ENCODE measurements at regions not wholly inside any gene's neighbourhood (a gene's known extent, or its start where the extent isn't known, plus 50 kb on each side); places are given as distances from the start of the nearest gene placed in this dataset.

DNA sequence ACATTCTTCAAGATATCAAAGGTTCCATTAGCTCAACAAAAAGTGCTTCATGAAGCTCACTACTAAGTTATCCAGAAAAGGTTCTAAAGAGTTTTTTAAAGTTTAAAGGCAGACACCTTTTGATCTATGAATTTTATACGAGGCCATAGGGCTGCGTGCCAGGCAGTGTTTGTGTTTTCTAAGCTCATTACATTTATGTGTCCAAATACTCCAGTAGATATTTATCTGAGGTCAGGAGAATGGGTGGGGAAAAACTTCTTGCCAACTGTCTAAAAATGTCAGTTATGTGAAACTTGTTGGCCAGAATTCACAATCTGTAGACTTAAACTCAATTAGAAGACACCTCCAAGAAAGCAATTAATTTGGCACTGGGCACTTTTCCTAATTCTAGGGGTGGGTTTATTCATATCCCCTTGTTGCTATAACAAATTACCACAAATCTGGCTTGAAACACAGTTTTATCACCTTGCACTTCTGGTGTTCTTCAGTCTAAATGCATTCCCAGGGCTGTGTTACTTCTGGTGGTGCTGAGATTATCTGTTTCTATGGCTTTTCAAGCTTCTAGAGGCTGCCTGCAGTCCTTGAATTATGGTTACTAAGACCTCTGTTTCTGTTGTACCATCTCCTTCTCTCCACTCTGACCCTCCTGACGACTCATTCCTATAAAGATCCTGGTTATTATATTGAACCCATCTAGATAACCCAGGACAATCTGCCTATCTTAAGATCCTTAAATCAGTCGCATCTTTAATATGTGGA lies 1030.4 kb upstream of the CNTN5 start:
- no peak overlapping the region for H3K27ac ChIP-seq (ENCODE audit: low read depth, low read length)
- no peak for DNase-seq (ENCODE audit: low read depth in 4 of 6, low spot score in 6 of 6)
- WGBS (ENCODE audit: insufficient coverage): no CpG with 5 or more reads among the region's 4 CpGs
- no peaks in the 10 kb centered on the region for H3K27me3 ChIP-seq (ENCODE audit: control insufficient read depth, insufficient read depth, low read length)
- H3K36me3 ChIP-seq (ENCODE audit: control insufficient read depth, insufficient read depth, low read length): no peaks in the 10 kb centered on the region
- H3K9me3 ChIP-seq (ENCODE audit: control insufficient read depth, insufficient read depth, low read length): no peaks in the 10 kb centered on the region
- H3K4me3 ChIP-seq (ENCODE audit: low read depth, low read length): no peak overlapping the region
- no peaks in the 10 kb centered on the region for H3K4me1 ChIP-seq (ENCODE audit: control insufficient read depth, insufficient read depth, low read length)

DNA sequence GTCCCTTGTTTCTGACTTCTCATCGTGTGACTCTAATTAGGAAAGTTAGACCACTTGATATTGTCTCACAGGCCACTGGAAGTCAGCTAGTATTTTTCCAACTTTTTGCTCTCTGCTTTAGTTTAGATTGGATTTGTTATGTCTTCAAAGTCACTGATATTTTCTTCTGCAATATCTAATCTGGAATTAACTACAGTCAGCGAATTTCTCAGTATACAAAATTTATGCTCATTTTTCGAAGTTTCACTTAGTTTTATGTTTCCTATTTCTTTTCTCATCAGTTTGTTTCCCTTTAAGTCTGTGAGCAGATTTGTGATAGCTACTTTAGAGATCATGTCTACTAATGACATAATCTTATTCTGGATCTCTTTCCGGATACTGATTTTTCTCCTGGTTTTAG lies 1027.2 kb upstream of the CNTN5 start:
- DNase-seq (ENCODE audit: low read depth in 4 of 6, low spot score in 6 of 6): no peak
- no CpG with 5 or more reads among the region's 4 CpGs for WGBS (ENCODE audit: insufficient coverage)
- no peaks in the 10 kb centered on the region for H3K27me3 ChIP-seq (ENCODE audit: control insufficient read depth, insufficient read depth, low read length)
- H3K9me3 ChIP-seq (ENCODE audit: control insufficient read depth, insufficient read depth, low read length): no peaks in the 10 kb centered on the region
- H3K4me3 ChIP-seq (ENCODE audit: low read depth, low read length): no peak overlapping the region
- H3K36me3 ChIP-seq (ENCODE audit: control insufficient read depth, insufficient read depth, low read length): no peaks in the 10 kb centered on the region
- H3K4me1 ChIP-seq (ENCODE audit: control insufficient read depth, insufficient read depth, low read length): no peaks in the 10 kb centered on the region
- no peak overlapping the region for H3K27ac ChIP-seq (ENCODE audit: low read depth, low read length)

DNA sequence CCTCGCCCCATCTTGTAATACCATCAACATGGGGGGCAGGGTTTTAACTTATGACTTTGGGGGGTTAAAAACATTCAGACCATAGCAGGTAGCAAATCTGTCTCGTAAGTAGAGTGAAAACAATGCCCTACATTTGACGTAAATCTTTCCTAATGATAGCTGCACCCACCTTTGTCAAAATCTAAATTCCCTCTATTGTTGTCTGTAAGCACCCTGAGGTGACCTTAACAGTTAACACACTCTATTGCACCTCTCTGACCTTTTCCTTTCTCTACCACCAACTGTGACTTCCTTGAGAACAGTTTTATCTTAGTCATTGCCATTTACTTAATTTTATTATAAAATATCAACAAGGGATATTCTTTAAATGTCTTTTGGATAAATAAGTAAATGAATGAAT lies 1024.9 kb upstream of the CNTN5 start:
- Histone ChIP-seq H3K4me1 (ENCODE audit: control insufficient read depth, insufficient read depth, low read length) (no peaks in the 10 kb centered on the region), H3K9me3 (ENCODE audit: control insufficient read depth, insufficient read depth, low read length) (no peaks in the 10 kb centered on the region), H3K27ac (ENCODE audit: low read depth, low read length) (no peak overlapping the region), H3K27me3 (ENCODE audit: control insufficient read depth, insufficient read depth, low read length) (no peaks in the 10 kb centered on the region), H3K36me3 (ENCODE audit: control insufficient read depth, insufficient read depth, low read length) (no peaks in the 10 kb centered on the region), H3K4me3 (ENCODE audit: low read depth, low read length) (no peak overlapping the region)
- WGBS (ENCODE audit: insufficient coverage): no CpG with 5 or more reads among the region's 3 CpGs
- DNase-seq (ENCODE audit: low read depth in 4 of 6, low spot score in 6 of 6): no peak

DNA sequence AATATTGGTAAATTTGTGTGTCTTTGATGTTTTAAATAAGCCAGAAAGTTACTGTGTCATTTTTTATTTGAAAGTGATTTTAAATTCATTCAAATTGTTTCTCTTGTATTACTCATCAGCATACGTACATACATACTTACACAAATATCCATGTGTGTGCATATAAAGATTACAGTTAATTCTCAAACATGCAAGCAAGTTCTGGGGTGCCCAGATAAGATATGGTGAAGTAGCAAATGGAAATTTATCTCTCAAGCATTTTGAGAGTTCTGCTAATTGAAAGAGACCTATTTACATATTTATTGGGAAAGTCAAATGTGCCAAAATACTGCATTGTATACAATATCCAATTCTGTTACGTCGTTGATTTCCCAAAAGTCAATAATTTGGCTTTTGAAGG lies 1024.0 kb upstream of the CNTN5 start:
- Histone ChIP-seq H3K4me3 (ENCODE audit: low read depth, low read length) (no peak overlapping the region), H3K27ac (ENCODE audit: low read depth, low read length) (no peak overlapping the region), H3K4me1 (ENCODE audit: control insufficient read depth, insufficient read depth, low read length) (no peaks in the 10 kb centered on the region), H3K27me3 (ENCODE audit: control insufficient read depth, insufficient read depth, low read length) (no peaks in the 10 kb centered on the region), H3K36me3 (ENCODE audit: control insufficient read depth, insufficient read depth, low read length) (no peaks in the 10 kb centered on the region), H3K9me3 (ENCODE audit: control insufficient read depth, insufficient read depth, low read length) (no peaks in the 10 kb centered on the region)
- no CpG with 5 or more reads among the region's 3 CpGs for WGBS (ENCODE audit: insufficient coverage)
- DNase-seq (ENCODE audit: low read depth in 4 of 6, low spot score in 6 of 6): no peak

DNA sequence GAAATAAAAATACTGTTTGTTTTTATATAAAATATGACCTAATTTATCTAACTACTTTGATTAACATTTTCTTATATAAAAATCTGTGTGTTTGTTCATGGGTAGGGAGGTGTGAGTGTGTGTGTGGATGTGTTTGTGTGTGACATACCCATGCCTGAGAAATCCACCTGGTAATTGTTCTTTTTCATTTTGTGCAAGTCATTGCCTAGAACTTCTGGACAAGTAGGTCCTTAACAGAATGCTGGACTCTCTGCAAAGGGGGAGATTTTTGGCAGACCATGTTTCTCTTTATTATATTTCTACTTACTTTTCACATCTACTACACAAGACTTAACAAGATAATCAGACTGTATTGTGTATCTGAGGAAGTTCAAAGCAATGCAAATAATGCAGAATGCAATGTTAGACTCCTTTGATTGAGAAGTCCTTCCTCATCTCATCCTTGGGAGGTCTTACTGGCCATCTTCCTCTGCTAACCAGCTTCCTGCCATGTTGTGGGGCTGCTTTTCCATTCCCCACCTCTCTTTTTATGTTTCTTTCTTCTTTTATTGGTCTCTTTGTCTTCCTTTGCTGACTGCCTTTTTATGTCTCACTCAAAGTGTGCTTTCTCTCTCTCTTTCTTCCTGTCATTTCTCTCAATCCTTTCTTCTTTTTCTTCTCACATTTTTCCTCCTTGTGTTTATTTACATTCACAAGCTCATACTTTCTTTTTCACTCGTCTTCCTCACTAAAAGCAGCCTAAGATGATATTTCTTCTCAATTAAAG lies 1017.0 kb upstream of the CNTN5 start:
- Histone ChIP-seq H3K27me3 (ENCODE audit: control insufficient read depth, insufficient read depth, low read length) (no peaks in the 10 kb centered on the region), H3K36me3 (ENCODE audit: control insufficient read depth, insufficient read depth, low read length) (no peaks in the 10 kb centered on the region), H3K4me1 (ENCODE audit: control insufficient read depth, insufficient read depth, low read length) (no peaks in the 10 kb centered on the region), H3K9me3 (ENCODE audit: control insufficient read depth, insufficient read depth, low read length) (no peaks in the 10 kb centered on the region), H3K27ac (ENCODE audit: low read depth, low read length) (no peak overlapping the region), H3K4me3 (ENCODE audit: low read depth, low read length) (no peak overlapping the region)
- WGBS (ENCODE audit: insufficient coverage): no CpG with 5 or more reads among the region's 1 CpG
- DNase-seq (ENCODE audit: low read depth in 4 of 6, low spot score in 6 of 6): no peak

DNA sequence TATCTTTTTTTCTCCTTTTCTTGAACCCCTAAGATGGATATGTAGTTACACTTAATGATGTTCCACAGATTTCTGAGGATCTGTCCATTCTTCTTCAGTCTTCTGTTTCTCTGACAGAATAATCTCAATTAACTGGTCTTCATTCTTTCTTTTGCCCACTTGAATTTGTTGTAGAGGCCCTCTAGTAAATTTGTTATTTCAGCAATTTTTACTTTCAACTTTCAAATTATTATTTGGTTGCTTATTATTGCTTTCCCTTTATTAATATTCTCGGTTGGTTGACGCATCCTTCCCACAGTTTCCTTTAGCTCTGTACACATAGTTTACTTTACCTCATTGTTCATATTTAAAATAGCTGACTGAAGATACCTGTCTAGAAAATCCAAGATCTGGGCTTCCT lies 1013.7 kb upstream of the CNTN5 start:
- WGBS (ENCODE audit: insufficient coverage): no CpG with 5 or more reads among the region's 2 CpGs
- no peak for DNase-seq (ENCODE audit: low read depth in 4 of 6, low spot score in 6 of 6)
- Histone ChIP-seq H3K4me1 (ENCODE audit: control insufficient read depth, insufficient read depth, low read length) (no peaks in the 10 kb centered on the region), H3K36me3 (ENCODE audit: control insufficient read depth, insufficient read depth, low read length) (no peaks in the 10 kb centered on the region), H3K27me3 (ENCODE audit: control insufficient read depth, insufficient read depth, low read length) (no peaks in the 10 kb centered on the region), H3K27ac (ENCODE audit: low read depth, low read length) (no peak overlapping the region), H3K9me3 (ENCODE audit: control insufficient read depth, insufficient read depth, low read length) (no peaks in the 10 kb centered on the region), H3K4me3 (ENCODE audit: low read depth, low read length) (no peak overlapping the region)

DNA sequence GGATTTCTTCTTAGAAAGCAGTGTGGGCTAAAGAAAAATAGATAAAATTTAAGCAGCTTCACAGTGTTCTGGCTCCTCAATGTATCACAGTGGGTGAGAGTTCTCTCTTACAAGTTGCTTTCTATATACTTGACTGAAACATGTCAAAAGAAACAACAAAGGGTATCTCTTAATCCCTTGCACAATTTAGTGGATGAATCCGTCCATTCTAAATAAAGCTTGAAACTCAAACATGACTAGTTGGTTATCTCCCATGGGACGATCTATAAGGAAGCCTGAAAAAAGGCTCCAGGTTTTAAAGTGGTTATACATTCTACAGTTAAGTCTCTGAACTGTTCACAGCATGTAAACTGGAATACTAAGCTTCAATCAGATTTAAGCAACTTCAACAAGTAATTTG lies 993.1 kb upstream of the CNTN5 start:
- no peak for DNase-seq (ENCODE audit: low read depth in 4 of 6, low spot score in 6 of 6)
- no peaks in the 10 kb centered on the region for H3K36me3 ChIP-seq (ENCODE audit: control insufficient read depth, insufficient read depth, low read length)
- H3K27ac ChIP-seq (ENCODE audit: low read depth, low read length): no peak overlapping the region
- no peaks in the 10 kb centered on the region for H3K9me3 ChIP-seq (ENCODE audit: control insufficient read depth, insufficient read depth, low read length)
- no peaks in the 10 kb centered on the region for H3K27me3 ChIP-seq (ENCODE audit: control insufficient read depth, insufficient read depth, low read length)
- no peak overlapping the region for H3K4me3 ChIP-seq (ENCODE audit: low read depth, low read length)
- H3K4me1 ChIP-seq (ENCODE audit: control insufficient read depth, insufficient read depth, low read length): no peaks in the 10 kb centered on the region
- no CpG with 5 or more reads among the region's 2 CpGs for WGBS (ENCODE audit: insufficient coverage)

DNA sequence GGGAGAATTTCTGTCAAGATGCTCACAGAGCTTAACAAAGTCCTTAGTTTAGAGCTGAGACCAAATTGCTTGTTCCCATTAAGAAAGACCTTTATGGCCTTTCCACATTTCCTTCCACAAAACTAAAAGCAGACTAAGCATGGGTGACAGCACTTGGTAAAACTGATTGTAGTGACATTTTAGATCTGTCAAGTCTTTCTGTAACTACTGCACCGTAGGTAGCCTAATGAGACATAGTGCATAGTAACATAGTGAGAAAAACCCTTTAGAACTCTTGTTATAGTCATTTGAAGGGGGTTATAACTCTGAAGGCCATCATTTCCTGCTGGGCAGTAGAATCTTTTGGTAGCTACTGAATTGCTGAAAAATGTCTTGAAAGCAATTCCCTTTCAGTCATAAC lies 990.9 kb upstream of the CNTN5 start:
- Histone ChIP-seq H3K36me3 (ENCODE audit: control insufficient read depth, insufficient read depth, low read length) (no peaks in the 10 kb centered on the region), H3K4me3 (ENCODE audit: low read depth, low read length) (no peak overlapping the region), H3K27ac (ENCODE audit: low read depth, low read length) (no peak overlapping the region), H3K9me3 (ENCODE audit: control insufficient read depth, insufficient read depth, low read length) (no peaks in the 10 kb centered on the region), H3K27me3 (ENCODE audit: control insufficient read depth, insufficient read depth, low read length) (no peaks in the 10 kb centered on the region), H3K4me1 (ENCODE audit: control insufficient read depth, insufficient read depth, low read length) (no peaks in the 10 kb centered on the region)
- WGBS (ENCODE audit: insufficient coverage): no CpG with 5 or more reads among the region's 1 CpG
- DNase-seq (ENCODE audit: low read depth in 4 of 6, low spot score in 6 of 6): peak in 1 of 6 donors; percentile 14

DNA sequence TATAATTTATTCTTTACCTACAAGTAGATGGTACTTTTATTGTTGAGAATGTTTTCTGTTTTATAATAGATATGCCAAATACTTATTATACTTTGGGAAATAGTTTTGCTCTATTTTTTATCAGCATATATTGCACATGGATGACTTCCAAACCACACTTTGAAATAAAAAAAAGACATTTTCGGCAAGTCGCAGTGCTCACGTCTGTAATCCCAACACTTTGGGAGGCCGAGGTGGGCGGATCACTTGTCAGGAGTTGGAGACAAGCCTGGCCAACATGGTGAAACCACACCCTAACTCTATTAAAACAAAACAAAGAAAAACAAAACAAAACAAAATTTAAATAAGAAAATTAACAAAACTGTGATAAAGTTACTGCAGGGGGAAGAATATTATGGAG lies 983.9 kb upstream of the CNTN5 start:
- Histone ChIP-seq H3K36me3 (ENCODE audit: control insufficient read depth, insufficient read depth, low read length) (no peaks in the 10 kb centered on the region), H3K27me3 (ENCODE audit: control insufficient read depth, insufficient read depth, low read length) (no peaks in the 10 kb centered on the region), H3K4me1 (ENCODE audit: control insufficient read depth, insufficient read depth, low read length) (no peaks in the 10 kb centered on the region), H3K27ac (ENCODE audit: low read depth, low read length) (no peak overlapping the region), H3K4me3 (ENCODE audit: low read depth, low read length) (no peak overlapping the region), H3K9me3 (ENCODE audit: control insufficient read depth, insufficient read depth, low read length) (no peaks in the 10 kb centered on the region)
- DNase-seq (ENCODE audit: low read depth in 4 of 6, low spot score in 6 of 6): no peak
- 80% methylated on average over 2 of the region's 5 CpGs for WGBS (ENCODE audit: insufficient coverage)

All from spinal cord (tissue), 9 donors.